NT2/D1 (cell line): ENCODE measurements at regions not wholly inside any gene's neighbourhood (a gene's known extent, or its start where the extent isn't known, plus 50 kb on each side); places are given as distances from the start of the nearest gene placed in this dataset.

ENCODE experiments used
- DNase-seq: peaks from one replicate; pipeline ENCODE4 v3.0.0-alpha.2; 2011; ENCODE audit warnings: low read depth, low spot score
- H3K27me3 ChIP-seq: 2 replicates; pipeline ENCODE4 v1.6.0; 2011; ENCODE audit warnings: mild to moderate bottlenecking; ENCODE audit not compliant: insufficient read length, insufficient read depth
- H3K36me3 ChIP-seq: 2 replicates; pipeline ENCODE4 v1.6.1; 2011; ENCODE audit warnings: mild to moderate bottlenecking, low read length, mixed read lengths; ENCODE audit not compliant: insufficient read depth, insufficient read length
- H3K4me1 ChIP-seq: 2 replicates; pipeline ENCODE4 v1.5.1; 2011; ENCODE audit not compliant: insufficient read depth, insufficient read length
- H3K4me3 ChIP-seq: 2 replicates; pipeline ENCODE4 v1.5.1; 2011; ENCODE audit warnings: low read depth; ENCODE audit not compliant: insufficient read length
- H3K9ac ChIP-seq: 2 replicates; pipeline ENCODE4 v1.6.0; 2011; ENCODE audit warnings: low read depth; ENCODE audit not compliant: insufficient read length
- H3K9me3 ChIP-seq: 2 replicates; pipeline ENCODE4 v1.5.1; 2011; ENCODE audit warnings: mild to moderate bottlenecking, low read length; ENCODE audit not compliant: insufficient read depth
- SUZ12 ChIP-seq: IDR thresholded peaks from 2 replicates; pipeline ENCODE4 v1.6.1; 2011; ENCODE audit not compliant: insufficient read length, insufficient read depth; ENCODE audit errors: extremely low read depth
- YY1 ChIP-seq: IDR thresholded peaks from 2 replicates; pipeline ENCODE4 v1.6.1; 2011; ENCODE audit not compliant: insufficient read length, insufficient read depth
- ZNF274 ChIP-seq: IDR thresholded peaks from 2 replicates; pipeline ENCODE4 v1.6.1; 2011; ENCODE audit warnings: mild to moderate bottlenecking, low read depth, low read length

DNA sequence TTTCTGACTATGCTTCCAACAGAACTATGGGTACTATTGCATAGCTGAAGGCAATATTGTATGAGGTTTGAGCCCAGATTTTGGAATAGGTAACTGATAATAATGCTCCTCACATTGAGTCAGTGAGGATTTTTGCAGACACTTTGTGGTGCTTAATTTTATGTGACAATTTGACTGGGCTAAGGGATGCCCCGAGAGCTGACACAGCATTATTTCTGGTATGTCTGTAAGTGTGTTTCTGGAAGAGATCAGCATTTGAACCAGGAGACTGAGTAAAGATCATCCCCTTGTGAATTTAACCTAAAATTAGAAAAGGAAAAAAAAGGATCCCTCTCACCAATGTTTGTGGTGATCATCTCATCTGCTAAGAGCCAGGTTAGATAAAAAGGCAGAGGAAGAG is 404.9 kb downstream of the AEBP2 start:
- DNase-seq = no peak
- Histone ChIP-seq H3K9me3 (no peaks in the 10 kb centered on the region), H3K36me3 (no peaks in the 10 kb centered on the region), H3K9ac (no peak overlapping the region), H3K27me3 (no peaks in the 10 kb centered on the region), H3K4me3 (no peak overlapping the region), H3K4me1 (no peaks in the 10 kb centered on the region)
- TF ChIP-seq SUZ12 (no peak), ZNF274 (no peak), YY1 (no peak)

DNA sequence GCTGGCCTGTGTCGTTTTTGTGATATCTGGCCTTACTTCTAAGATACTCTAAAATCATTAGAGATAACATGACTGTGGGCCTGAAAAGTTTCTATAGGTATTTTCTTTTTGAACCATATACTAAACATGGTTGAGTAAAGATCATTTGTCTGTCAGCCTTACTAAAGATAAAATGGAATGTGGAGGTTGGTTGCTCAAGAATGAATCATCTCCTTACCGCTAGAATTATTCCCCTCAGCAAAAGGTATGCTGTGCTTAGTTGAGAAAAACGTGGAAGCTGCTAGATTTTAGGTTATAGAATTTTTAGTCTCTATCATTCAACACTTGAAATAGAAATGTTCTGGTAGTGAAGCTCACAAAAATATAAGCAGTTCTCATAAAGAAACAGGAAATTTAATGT is 407.3 kb downstream of the AEBP2 start:
- TF ChIP-seq YY1 (no peak), SUZ12 (no peak), ZNF274 (no peak)
- Histone ChIP-seq H3K4me1 (no peaks in the 10 kb centered on the region), H3K27me3 (no peaks in the 10 kb centered on the region), H3K36me3 (no peaks in the 10 kb centered on the region), H3K9me3 (no peaks in the 10 kb centered on the region), H3K4me3 (no peak overlapping the region), H3K9ac (no peak overlapping the region)
- DNase-seq = no peak

DNA sequence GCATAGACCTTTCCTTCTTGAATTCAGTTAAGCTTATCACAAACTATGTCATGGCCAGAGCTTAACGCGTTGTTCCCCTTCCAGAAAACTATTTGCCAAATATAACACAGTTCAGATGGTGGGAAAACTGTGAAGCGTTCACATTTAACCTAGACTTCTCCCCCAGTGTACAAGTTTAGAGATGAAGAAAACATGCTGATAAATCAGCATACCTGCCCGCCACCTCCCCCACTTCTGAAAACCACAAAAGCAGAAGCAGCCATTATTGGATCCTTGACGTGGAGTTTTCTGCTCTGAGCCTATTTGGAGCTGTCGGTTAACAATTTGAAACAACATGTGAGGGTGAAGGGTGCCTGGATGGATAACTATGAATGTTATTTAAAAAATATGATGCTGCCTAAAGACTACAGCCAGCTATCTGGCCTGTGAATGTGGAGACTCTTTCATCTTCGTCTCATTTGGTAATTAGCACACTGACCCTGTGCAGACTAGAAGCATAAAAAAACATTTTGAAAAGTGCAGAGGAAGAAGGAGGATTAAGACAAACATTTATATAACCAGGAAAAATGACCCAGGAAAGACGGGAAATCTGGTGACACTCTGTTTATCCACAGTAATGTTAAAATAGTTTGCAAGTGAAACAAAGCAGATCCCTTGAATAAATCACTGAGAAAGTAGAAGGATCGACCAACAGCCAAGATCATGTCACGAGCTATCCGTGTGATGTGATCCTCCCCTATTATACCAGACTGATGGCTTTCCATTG is 408.2 kb downstream of the AEBP2 start:
- DNase-seq = no peak
- H3K36me3 ChIP-seq = no peaks in the 10 kb centered on the region
- no peaks in the 10 kb centered on the region for H3K27me3 ChIP-seq
- TF ChIP-seq SUZ12 = no peak
- TF ChIP-seq ZNF274 = no peak
- no peak for TF ChIP-seq YY1
- H3K4me3 ChIP-seq = no peak overlapping the region
- H3K9me3 ChIP-seq = no peaks in the 10 kb centered on the region
- no peak overlapping the region for H3K9ac ChIP-seq
- no peaks in the 10 kb centered on the region for H3K4me1 ChIP-seq

DNA sequence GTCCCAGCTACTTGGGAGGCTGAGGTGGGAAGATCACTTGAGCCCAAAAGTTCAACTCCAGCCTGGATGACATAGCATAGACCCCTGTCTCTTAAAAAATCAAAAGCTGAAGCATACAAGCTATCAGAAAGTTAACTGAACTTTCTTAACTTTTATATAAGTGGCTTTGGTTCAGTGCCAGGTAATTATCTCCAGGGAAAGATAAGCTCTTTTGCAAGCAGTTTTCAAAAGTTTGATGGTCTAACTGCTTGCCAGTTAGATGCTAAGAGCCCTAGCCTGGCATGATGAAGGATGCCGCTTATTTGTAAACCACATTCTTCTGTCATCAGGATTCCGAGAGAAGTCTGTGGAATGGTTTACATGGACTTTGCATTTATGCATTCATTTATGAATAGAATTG is 409.1 kb downstream of the AEBP2 start:
- no peak for DNase-seq
- Histone ChIP-seq H3K4me1 (no peaks in the 10 kb centered on the region), H3K4me3 (no peak overlapping the region), H3K36me3 (no peaks in the 10 kb centered on the region), H3K9me3 (no peaks in the 10 kb centered on the region), H3K27me3 (no peaks in the 10 kb centered on the region), H3K9ac (no peak overlapping the region)
- TF ChIP-seq YY1 (no peak), ZNF274 (no peak), SUZ12 (no peak)

DNA sequence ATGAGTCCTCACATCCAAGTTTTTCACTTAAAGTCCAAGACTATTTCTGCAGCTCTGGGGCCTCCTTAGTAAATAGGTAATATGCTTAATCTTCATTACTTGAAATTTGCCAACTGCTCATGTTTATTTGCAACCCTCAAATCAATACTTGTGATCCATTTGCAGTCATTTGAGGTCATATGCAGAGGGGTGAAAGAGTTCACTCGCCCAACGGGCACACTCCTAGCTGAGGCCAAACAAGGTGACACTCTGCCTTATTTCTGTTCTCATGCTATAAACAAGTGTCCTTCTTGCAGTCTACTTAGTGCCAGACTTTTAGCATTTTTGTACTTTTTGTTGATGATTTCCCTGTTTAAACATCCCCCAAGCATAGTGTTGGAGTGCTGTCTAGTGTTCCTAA is 409.9 kb downstream of the AEBP2 start:
- no peak for DNase-seq
- no peak overlapping the region for H3K4me3 ChIP-seq
- H3K4me1 ChIP-seq = no peaks in the 10 kb centered on the region
- no peaks in the 10 kb centered on the region for H3K9me3 ChIP-seq
- H3K36me3 ChIP-seq = no peaks in the 10 kb centered on the region
- no peak for TF ChIP-seq SUZ12
- TF ChIP-seq YY1 = no peak
- TF ChIP-seq ZNF274 = no peak
- no peak overlapping the region for H3K9ac ChIP-seq
- H3K27me3 ChIP-seq = no peaks in the 10 kb centered on the region

DNA sequence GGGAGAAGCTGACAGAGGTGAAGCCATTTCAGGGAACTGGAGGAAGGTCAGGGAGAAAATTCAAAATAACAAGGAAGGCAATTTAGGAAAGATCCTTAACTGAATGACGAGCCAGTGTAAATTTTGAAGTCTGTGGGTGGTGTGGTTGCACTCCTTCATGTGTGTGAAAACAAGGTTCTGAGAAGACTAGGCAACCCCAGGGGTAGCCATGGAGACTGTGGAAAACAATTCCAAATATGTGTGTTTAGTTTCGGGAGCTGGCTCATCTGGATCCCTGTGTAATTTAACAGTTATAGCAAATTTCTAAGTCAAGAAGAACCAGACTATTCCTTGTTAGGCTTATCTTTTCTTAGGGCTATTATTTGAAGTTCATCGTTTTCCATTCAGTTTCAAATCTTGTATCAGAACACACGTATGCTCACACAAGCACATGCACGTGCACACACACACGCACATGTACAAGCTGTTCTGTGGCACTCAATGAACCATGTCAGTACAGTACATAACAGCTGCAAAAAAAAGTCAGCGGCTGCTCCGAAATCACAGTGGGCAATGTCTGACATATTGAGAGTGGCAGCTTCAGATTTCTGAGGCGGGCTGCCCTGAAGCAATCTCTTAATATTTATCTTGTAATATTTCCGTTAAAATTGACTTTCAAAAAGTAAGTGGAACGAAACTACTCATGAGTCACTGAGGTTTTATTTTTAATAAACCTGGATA is 411.2 kb downstream of the AEBP2 start:
- Histone ChIP-seq H3K4me1 (no peaks in the 10 kb centered on the region), H3K4me3 (no peak overlapping the region), H3K9me3 (no peaks in the 10 kb centered on the region), H3K27me3 (no peaks in the 10 kb centered on the region), H3K9ac (no peak overlapping the region), H3K36me3 (no peaks in the 10 kb centered on the region)
- no peak for TF ChIP-seq ZNF274
- no peak for TF ChIP-seq YY1
- TF ChIP-seq SUZ12 = no peak
- DNase-seq = peak; percentile 23

DNA sequence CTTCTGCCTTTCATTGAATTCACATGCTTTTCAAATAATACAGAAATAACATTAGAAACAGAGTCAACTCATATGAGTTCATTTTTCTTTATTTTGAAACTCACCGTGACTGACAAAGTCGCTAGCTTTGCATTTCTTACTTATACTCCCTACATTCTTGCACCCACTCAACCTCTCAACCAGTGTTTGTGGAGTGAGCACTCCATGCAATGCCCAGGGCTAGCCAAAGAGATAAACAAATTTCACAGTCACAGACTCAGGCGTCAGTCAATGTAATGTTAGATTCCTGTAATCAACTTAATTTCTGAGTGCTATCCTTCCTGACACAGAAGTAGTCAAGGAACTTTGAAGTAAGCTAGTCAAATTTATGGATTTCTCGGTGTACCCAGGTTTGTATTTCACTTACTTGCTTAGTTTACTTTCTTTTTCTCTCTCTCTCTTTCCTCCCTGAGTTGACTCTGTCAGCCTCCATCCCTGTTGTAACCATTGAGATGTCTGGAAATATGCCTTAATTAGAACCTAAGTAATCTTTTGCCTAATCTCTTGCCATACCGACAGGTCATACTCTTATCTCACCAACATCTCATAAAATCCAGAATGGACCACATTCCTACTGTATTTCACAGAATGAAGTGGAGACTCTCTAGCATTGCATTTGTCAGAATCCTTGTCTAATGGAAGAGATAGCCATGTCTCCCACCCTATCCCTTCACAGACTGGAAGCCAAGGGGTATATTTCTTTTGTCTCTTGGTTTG is 413.0 kb downstream of the AEBP2 start:
- Histone ChIP-seq H3K36me3 (no peaks in the 10 kb centered on the region), H3K27me3 (no peaks in the 10 kb centered on the region), H3K9ac (no peak overlapping the region), H3K4me1 (no peaks in the 10 kb centered on the region), H3K4me3 (no peak overlapping the region), H3K9me3 (no peaks in the 10 kb centered on the region)
- no peak for DNase-seq
- no peak for TF ChIP-seq YY1
- no peak for TF ChIP-seq ZNF274
- no peak for TF ChIP-seq SUZ12
